ENCODE measurements at regions not wholly inside any gene's neighbourhood (a gene's known extent, or its start where the extent isn't known, plus 50 kb on each side); places are given as distances from the start of the nearest gene placed in this dataset.

- TF ChIP-seq ZNF776 (tag by site-specific recombination; IDR thresholded peaks at IDR 0.05; ENCODE audit: borderline replicate concordance) (no peak), IKZF3 (tag by site-specific recombination; IDR thresholded peaks at IDR 0.05) (no peak), ZNF48 (tag by site-specific recombination; IDR thresholded peaks at IDR 0.05) (no peak), ZBTB48 (tag by site-specific recombination; IDR thresholded peaks at IDR 0.05) (no peak), ZFHX2 (tag by site-specific recombination; conservative IDR thresholded peaks at IDR 0.05) (no peak), REPIN1 (tag by site-specific recombination; IDR thresholded peaks at IDR 0.05; ENCODE audit: low read depth) (no peak)
- TF ChIP-seq, protein P1, sequence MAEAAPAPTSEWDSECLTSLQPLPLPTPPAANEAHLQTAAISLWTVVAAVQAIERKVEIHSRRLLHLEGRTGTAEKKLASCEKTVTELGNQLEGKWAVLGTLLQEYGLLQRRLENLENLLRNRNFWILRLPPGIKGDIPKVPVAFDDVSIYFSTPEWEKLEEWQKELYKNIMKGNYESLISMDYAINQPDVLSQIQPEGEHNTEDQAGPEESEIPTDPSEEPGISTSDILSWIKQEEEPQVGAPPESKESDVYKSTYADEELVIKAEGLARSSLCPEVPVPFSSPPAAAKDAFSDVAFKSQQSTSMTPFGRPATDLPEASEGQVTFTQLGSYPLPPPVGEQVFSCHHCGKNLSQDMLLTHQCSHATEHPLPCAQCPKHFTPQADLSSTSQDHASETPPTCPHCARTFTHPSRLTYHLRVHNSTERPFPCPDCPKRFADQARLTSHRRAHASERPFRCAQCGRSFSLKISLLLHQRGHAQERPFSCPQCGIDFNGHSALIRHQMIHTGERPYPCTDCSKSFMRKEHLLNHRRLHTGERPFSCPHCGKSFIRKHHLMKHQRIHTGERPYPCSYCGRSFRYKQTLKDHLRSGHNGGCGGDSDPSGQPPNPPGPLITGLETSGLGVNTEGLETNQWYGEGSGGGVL (tag by site-specific recombination; IDR thresholded peaks at IDR 0.05): no peak
Measured at GRCh38 chr20:61149636-61150035, 102.4 kb upstream of the CDH4 start (continued).

GRCh38 chr20:61157301-61157700 is 94.8 kb upstream of the CDH4 start:
- no peaks in the 10 kb centered on the region for H3K4me1 ChIP-seq (ENCODE audit: control insufficient read depth, insufficient read depth, low read length)
- no peak overlapping the region for H3K27ac ChIP-seq (ENCODE audit: extremely low read depth, low read depth, low read length)
- H3K9me3 ChIP-seq (ENCODE audit: control insufficient read depth, insufficient read depth, low read depth, low read length): no peaks in the 10 kb centered on the region
- TF ChIP-seq ZNF610 (tag by site-specific recombination; IDR thresholded peaks at IDR 0.05; ENCODE audit: borderline replicate concordance) (no peak), INSM2 (tag by site-specific recombination; IDR thresholded peaks at IDR 0.05) (no peak), ZBTB8A (tag by site-specific recombination; IDR thresholded peaks at IDR 0.05) (no peak), ZSCAN23 (tag by site-specific recombination; IDR thresholded peaks at IDR 0.05) (no peak), PBX3 (CRISPR knock-in tag; IDR thresholded peaks at IDR 0.05) (no peak), BCL11A (tag by site-specific recombination; IDR thresholded peaks at IDR 0.05; ENCODE audit: low read depth) (no peak), ZNF624 (tag by site-specific recombination; IDR thresholded peaks at IDR 0.05) (no peak), KLF1 (tag by site-specific recombination; IDR thresholded peaks at IDR 0.05) (no peak), ZNF18 (tag by site-specific recombination; IDR thresholded peaks at IDR 0.05) (no peak), ZNF324 (tag by site-specific recombination; IDR thresholded peaks at IDR 0.05) (no peak), ZBTB20 (tag by site-specific recombination; IDR thresholded peaks at IDR 0.05) (no peak), ZNF558 (tag by site-specific recombination; IDR thresholded peaks at IDR 0.05) (no peak), ZNF366 (tag by site-specific recombination; conservative IDR thresholded peaks at IDR 0.05) (no peak), ZBTB7A (tag by site-specific recombination; IDR thresholded peaks at IDR 0.05; ENCODE audit: low read depth) (no peak), ZNF239 (tag by site-specific recombination; IDR thresholded peaks at IDR 0.05) (no peak)
- TF ChIP-seq, protein P2, sequence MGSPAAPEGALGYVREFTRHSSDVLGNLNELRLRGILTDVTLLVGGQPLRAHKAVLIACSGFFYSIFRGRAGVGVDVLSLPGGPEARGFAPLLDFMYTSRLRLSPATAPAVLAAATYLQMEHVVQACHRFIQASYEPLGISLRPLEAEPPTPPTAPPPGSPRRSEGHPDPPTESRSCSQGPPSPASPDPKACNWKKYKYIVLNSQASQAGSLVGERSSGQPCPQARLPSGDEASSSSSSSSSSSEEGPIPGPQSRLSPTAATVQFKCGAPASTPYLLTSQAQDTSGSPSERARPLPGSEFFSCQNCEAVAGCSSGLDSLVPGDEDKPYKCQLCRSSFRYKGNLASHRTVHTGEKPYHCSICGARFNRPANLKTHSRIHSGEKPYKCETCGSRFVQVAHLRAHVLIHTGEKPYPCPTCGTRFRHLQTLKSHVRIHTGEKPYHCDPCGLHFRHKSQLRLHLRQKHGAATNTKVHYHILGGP (tag by site-specific recombination; IDR thresholded peaks at IDR 0.05): no peak
- no peak overlapping the region for H3K4me3 ChIP-seq (ENCODE audit: low read depth, low read length)
- no peaks in the 10 kb centered on the region for H3K36me3 ChIP-seq (ENCODE audit: control insufficient read depth in 2 of 2, insufficient read depth in 1 of 2, low read length in 2 of 2)
- ChIA-PET CTCF (interaction anchor here (0.7 kb wide), 1 partner anchor 12 kb away, joined by 3 read pairs; no protein-coding TSS in a partner anchor), POLR2A (no interaction called here)

Measured in HEK293 (cell line).